Neutrophil (primary cell): ENCODE measurements at regions not wholly inside any gene's neighbourhood (a gene's known extent, or its start where the extent isn't known, plus 50 kb on each side); places are given as distances from the start of the nearest gene placed in this dataset.
"Not testable (repeated sequence)": the region's sequence is repeated elsewhere in the genome, so short reads cannot be mapped to it uniquely, and the experiment has no call there.

Source experiments
- H3K27ac ChIP-seq: fragments of 200-600 bp; sonication (generic); 2 replicates; pipeline ENCODE4 v1.5.1; 2016; ENCODE audit warnings: mild to moderate bottlenecking, moderate library complexity
- H3K27me3 ChIP-seq: fragments of 200-600 bp; sonication (generic); 2 replicates; pipeline ENCODE4 v1.6.0; 2016; ENCODE audit warnings: mild to moderate bottlenecking
- H3K36me3 ChIP-seq: fragments of 200-600 bp; sonication (generic); 2 replicates; pipeline ENCODE4 v1.5.1; 2017
- H3K4me1 ChIP-seq, 2 experiments: fragments of 200-600 bp in 1 of 2; sonication (generic) in 1 of 2; 1 replicate in 1 of 2; 2 replicates in 1 of 2; pipeline versions ENCODE4 v1.5.1 to v1.6.1; 2013 to 2016; ENCODE audit warnings: low read depth in 1 of 2, low read length in 1 of 2, mild to moderate bottlenecking in 1 of 2, moderate library complexity in 1 of 2; ENCODE audit not compliant: control insufficient read depth in 1 of 2, insufficient read depth in 1 of 2
- H3K4me3 ChIP-seq, 2 experiments: fragments of 200-600 bp in 1 of 2; sonication (generic) in 1 of 2; 1 replicate in 1 of 2; 2 replicates in 1 of 2; pipeline ENCODE4 v1.5.1; 2013 to 2016; ENCODE audit warnings: low read depth in 1 of 2, low read length in 1 of 2, mild to moderate bottlenecking in 1 of 2, moderate library complexity in 1 of 2
- H3K9me3 ChIP-seq: fragments of 200-600 bp; sonication (generic); 2 replicates; pipeline ENCODE4 v1.5.1; 2016
- TF ChIP-seq, protein P1 (sequence below): fragments of 200-600 bp; sonication (generic); IDR thresholded peaks from 2 replicates; pipeline ENCODE4 v1.5.1; 2016; ENCODE audit warnings: antibody characterized with exemption

DNA sequence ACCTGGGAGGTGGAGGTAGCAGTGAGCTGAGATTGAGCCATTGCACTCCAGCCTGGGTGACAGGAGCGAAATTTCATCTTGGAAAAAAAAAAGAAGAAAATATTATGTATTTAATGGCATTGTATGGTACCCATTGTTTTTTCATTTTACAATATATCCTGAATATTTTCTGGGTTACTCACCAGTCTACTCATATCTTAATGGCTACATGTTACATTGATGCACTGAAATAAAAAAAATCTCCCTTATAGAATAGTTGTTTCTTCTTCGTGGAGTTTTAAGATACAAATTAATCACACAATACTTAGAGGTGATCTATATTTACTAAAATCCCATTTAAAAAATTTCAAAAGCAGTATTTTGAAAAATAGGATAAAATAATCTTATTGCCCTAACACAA, 66.3 kb upstream of the XPO1 start:
- Histone ChIP-seq H3K27me3 (no peaks in the 10 kb centered on the region), H3K4me1 (no peaks in the 10 kb centered on the region), H3K4me3 (no peak overlapping the region), H3K27ac (no peak overlapping the region), H3K36me3 (no peaks in the 10 kb centered on the region), H3K9me3 (no peaks in the 10 kb centered on the region)
- TF ChIP-seq, protein P1, sequence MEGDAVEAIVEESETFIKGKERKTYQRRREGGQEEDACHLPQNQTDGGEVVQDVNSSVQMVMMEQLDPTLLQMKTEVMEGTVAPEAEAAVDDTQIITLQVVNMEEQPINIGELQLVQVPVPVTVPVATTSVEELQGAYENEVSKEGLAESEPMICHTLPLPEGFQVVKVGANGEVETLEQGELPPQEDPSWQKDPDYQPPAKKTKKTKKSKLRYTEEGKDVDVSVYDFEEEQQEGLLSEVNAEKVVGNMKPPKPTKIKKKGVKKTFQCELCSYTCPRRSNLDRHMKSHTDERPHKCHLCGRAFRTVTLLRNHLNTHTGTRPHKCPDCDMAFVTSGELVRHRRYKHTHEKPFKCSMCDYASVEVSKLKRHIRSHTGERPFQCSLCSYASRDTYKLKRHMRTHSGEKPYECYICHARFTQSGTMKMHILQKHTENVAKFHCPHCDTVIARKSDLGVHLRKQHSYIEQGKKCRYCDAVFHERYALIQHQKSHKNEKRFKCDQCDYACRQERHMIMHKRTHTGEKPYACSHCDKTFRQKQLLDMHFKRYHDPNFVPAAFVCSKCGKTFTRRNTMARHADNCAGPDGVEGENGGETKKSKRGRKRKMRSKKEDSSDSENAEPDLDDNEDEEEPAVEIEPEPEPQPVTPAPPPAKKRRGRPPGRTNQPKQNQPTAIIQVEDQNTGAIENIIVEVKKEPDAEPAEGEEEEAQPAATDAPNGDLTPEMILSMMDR, result no peak

DNA sequence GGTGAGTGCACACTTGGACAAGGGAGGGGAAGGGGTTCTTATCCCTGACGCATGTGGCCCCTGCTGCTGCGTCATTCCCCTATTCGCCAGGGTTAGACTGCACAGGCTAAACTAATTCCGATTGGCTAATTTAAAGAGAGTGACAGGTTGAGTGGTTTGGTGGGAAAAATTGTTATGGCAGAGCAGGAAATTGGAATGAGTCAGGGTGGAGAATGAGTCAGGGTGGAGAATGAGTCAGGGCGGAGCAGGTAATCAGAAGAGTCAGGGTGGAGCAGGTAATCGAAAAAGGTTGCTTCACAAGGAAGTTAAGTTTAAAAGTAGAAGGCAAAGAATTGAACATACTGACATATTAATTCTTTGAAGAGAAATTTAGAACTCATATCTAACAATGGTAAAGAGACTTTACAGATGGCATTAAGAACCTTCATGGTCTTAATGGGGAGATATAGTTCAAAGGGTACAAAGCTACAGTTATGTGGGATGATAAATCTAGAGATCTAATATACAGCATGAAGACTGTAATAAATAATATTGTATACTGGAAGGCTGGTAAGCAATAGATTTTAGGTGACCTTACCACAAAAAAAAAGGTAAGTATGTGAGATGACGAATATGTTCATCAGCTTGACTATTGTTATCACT, 60.5 kb upstream of the XPO1 start:
- H3K27ac ChIP-seq, H3K4me1 ChIP-seq, H3K27me3 ChIP-seq, H3K9me3 ChIP-seq, H3K36me3 ChIP-seq, H3K4me3 ChIP-seq: not testable (repeated sequence)

DNA sequence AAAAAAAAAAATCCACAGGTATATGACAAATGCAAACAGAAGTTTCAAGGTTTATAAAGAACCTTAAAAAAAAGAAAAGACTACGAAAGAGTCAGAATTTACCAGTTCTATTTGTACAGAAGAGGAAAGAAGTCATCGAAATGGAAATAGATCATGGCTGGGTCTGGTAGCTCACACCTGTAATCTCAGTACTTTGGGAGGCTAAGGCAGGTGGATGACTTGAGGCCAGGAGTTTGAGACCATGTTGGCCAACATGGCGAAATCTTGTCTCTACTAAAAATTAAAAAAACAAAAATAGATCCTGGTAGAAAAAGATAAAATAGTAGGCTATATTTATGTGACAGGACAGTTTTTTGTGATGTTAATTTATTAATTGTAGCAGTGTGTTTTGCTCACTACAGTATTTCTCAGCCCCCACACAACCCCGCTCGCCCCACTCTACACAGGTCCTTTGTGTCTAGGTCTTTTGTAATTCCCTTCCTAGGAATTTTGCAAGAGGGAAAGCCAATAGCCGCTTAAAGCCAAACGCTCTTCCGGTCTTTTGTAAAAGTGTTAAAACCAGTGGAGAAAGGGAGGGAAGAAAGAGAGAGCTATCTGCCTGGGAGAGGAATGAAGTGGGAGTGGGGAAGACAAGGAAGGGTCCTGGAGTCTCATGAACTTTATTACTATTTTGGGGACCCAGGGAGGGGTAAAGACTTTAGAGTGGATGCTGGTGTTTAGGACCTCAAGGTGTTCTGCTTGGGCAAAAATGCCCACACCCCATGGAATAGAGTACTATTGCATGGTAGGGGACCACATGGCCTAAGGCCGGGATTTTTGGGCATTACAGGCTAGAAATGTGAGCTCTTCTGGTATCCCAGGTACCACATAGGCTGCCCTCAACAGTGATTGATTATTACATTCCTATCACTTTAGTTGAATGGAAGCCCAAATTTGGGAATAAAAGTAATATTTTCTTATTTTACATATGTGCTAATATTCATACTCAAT, 59.4 kb upstream of the XPO1 start:
- no peaks in the 10 kb centered on the region for H3K27me3 ChIP-seq
- no peaks in the 10 kb centered on the region for H3K36me3 ChIP-seq
- H3K4me1 ChIP-seq, result no peaks in the 10 kb centered on the region
- TF ChIP-seq, protein P1, result no peak
- no peak overlapping the region for H3K27ac ChIP-seq
- H3K9me3 ChIP-seq, result no peaks in the 10 kb centered on the region
- H3K4me3 ChIP-seq, result no peak overlapping the region

- not testable (repeated sequence) for H3K27ac ChIP-seq, H3K36me3 ChIP-seq, H3K9me3 ChIP-seq, H3K4me3 ChIP-seq, H3K27me3 ChIP-seq, H3K4me1 ChIP-seq
These were observed 56.0 kb upstream of the XPO1 start for GRCh38 chr2:61594201-61594600.

DNA sequence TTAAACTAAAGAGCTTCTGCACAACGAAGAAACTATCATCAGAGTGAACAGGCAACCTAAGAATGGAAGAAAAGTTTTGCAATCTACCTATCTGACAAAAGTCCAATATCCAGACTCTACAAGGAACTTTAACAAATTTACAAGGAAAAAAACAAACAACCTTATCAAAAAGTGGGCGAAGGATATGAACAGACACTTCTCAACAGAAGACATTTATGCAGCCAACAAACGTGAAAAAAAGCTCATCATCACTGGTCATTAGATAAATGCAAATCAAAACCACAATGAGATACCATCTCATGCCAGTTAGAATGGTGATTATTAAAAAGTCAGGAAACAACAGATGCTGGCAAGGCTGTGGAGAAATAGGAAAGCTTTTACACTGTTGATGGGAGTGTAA, 55.5 kb upstream of the XPO1 start:
- H3K36me3 ChIP-seq, H3K9me3 ChIP-seq, H3K27ac ChIP-seq, H3K4me3 ChIP-seq, H3K27me3 ChIP-seq, H3K4me1 ChIP-seq: not testable (repeated sequence)

GRCh38 chr2:61590214-61590613, 52.1 kb upstream of the XPO1 start:
- TF ChIP-seq, protein P1, result no peak

DNA sequence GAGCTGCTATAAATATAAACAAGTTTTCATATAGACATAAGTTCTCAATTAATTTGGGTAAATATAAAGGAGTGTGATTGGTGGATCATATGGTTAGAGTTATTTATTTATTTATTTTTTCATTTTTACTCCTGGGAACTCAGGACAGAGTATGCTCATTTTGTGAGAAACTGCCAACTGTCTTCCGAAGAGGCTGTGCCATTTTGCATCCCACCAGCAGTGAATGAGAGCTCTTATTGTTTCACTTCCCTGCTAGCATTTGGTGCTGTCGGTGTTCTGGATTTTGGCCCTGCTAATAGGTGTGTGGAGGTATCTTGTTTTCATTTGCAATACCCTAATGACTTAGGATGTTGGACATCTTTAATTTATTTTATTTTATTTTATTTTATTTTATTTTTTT, 50.4 kb upstream of the XPO1 start:
- Histone ChIP-seq H3K4me3 (no peak overlapping the region), H3K9me3 (no peaks in the 10 kb centered on the region), H3K27me3 (no peaks in the 10 kb centered on the region), H3K4me1 (no peaks in the 10 kb centered on the region), H3K36me3 (no peaks in the 10 kb centered on the region), H3K27ac (no peak overlapping the region)
- TF ChIP-seq, protein P1, result no peak

More at GRCh38 chr2:61590214-61590613, 52.1 kb upstream of the XPO1 start:
- no peaks in the 10 kb centered on the region for H3K4me1 ChIP-seq
- H3K36me3 ChIP-seq, result no peaks in the 10 kb centered on the region
- no peak overlapping the region for H3K4me3 ChIP-seq
- no peaks in the 10 kb centered on the region for H3K9me3 ChIP-seq
- H3K27me3 ChIP-seq, result no peaks in the 10 kb centered on the region
- no peak overlapping the region for H3K27ac ChIP-seq
